ENCODE measurements at regions not wholly inside any gene's neighbourhood (a gene's known extent, or its start where the extent isn't known, plus 50 kb on each side); places are given as distances from the start of the nearest gene placed in this dataset.

- Histone ChIP-seq H3K4me3 (no peak overlapping the region), H3K36me3 (no peaks in the 10 kb centered on the region), H3K9me3 (no peaks in the 10 kb centered on the region), H3K27ac (no peak overlapping the region), H3K4me1 (no peaks in the 10 kb centered on the region), H3K27me3 (no peaks in the 10 kb centered on the region)
- intact Hi-C loops (cut with DNase I; ENCODE audit: low total_unique reads) = no loop called here
- DNase-seq = no peak
- TF ChIP-seq CTCF (IDR thresholded peaks at IDR 0.05) = no peak
Observed at GRCh38 chr10:108592956-108593355, 1330.4 kb downstream of the XPNPEP1 start.

GRCh38 chr10:108591417-108591816 lies 1331.9 kb downstream of the XPNPEP1 start:
- Histone ChIP-seq H3K4me3 (no peak overlapping the region), H3K27ac (no peak overlapping the region), H3K36me3 (no peaks in the 10 kb centered on the region), H3K4me1 (no peaks in the 10 kb centered on the region), H3K9me3 (no peaks in the 10 kb centered on the region), H3K27me3 (no peaks in the 10 kb centered on the region)
- no peak for DNase-seq
- intact Hi-C loops (cut with DNase I; ENCODE audit: low total_unique reads) = no loop called here
- no peak for TF ChIP-seq CTCF (IDR thresholded peaks at IDR 0.05)

- no peaks in the 10 kb centered on the region for H3K9me3 ChIP-seq
- H3K4me3 ChIP-seq = no peak overlapping the region
- intact Hi-C loops (cut with DNase I; ENCODE audit: low total_unique reads) = no loop called here
- DNase-seq = no peak
- H3K27ac ChIP-seq = no peak overlapping the region
- no peaks in the 10 kb centered on the region for H3K36me3 ChIP-seq
- H3K27me3 ChIP-seq = no peaks in the 10 kb centered on the region
- H3K4me1 ChIP-seq = no peaks in the 10 kb centered on the region
- no peak for TF ChIP-seq CTCF (IDR thresholded peaks at IDR 0.05)
Observed at GRCh38 chr10:108586424-108586823, 1336.9 kb downstream of the XPNPEP1 start.

GRCh38 chr10:108583877-108584276 lies 1339.4 kb downstream of the XPNPEP1 start:
- no peak overlapping the region for H3K4me3 ChIP-seq
- no peaks in the 10 kb centered on the region for H3K36me3 ChIP-seq
- TF ChIP-seq CTCF (IDR thresholded peaks at IDR 0.05) = no peak
- intact Hi-C loops (cut with DNase I; ENCODE audit: low total_unique reads) = no loop called here
- H3K9me3 ChIP-seq = no peaks in the 10 kb centered on the region
- DNase-seq = no peak
- no peaks in the 10 kb centered on the region for H3K27me3 ChIP-seq
- no peaks in the 10 kb centered on the region for H3K4me1 ChIP-seq
- H3K27ac ChIP-seq = no peak overlapping the region

- Histone ChIP-seq H3K36me3 (no peaks in the 10 kb centered on the region), H3K27ac (no peak overlapping the region), H3K4me1 (no peaks in the 10 kb centered on the region), H3K27me3 (no peaks in the 10 kb centered on the region), H3K9me3 (no peaks in the 10 kb centered on the region), H3K4me3 (no peak overlapping the region)
- TF ChIP-seq CTCF (IDR thresholded peaks at IDR 0.05) = no peak
- intact Hi-C loops (cut with DNase I; ENCODE audit: low total_unique reads) = no loop called here
- DNase-seq = no peak
Observed at GRCh38 chr10:108582888-108583287, 1340.4 kb downstream of the XPNPEP1 start.

- no peaks in the 10 kb centered on the region for H3K27me3 ChIP-seq
- DNase-seq = no peak
- no peaks in the 10 kb centered on the region for H3K4me1 ChIP-seq
- no peak overlapping the region for H3K4me3 ChIP-seq
- no peak for TF ChIP-seq CTCF (IDR thresholded peaks at IDR 0.05)
- intact Hi-C loops (cut with DNase I; ENCODE audit: low total_unique reads) = no loop called here
- H3K9me3 ChIP-seq = no peaks in the 10 kb centered on the region
- H3K27ac ChIP-seq = no peak overlapping the region
- H3K36me3 ChIP-seq = no peaks in the 10 kb centered on the region
Observed at GRCh38 chr10:108582387-108582786, 1340.9 kb downstream of the XPNPEP1 start.
